Right lobe of liver (tissue), 4 donors: ENCODE measurements at regions not wholly inside any gene's neighbourhood (a gene's known extent, or its start where the extent isn't known, plus 50 kb on each side); places are given as distances from the start of the nearest gene placed in this dataset.

Source experiments
- POLR2A ChIP-seq: fragments of 450-650 bp; IDR thresholded peaks from one replicate; pipeline ENCODE4 v1.6.1; 2017; ENCODE audit warnings: antibody characterized with exemption, mild to moderate bottlenecking
- TF ChIP-seq, protein P1 (sequence below), 4 donors: fragments of 200-600 bp in 3 of 4; fragments of 450-650 bp in 1 of 4; IDR thresholded peaks; one replicate each; pipeline versions ENCODE4 v1.5.1 to v1.8.0; 2016 to 2022; ENCODE audit warnings: antibody characterized with exemption in 4 of 4, mild to moderate bottlenecking in 2 of 4
- donor health status: DM: no; HTN: no; CAD: no.
- donor health status: DM: no; HTN: no; CAD: no.
- donor health status: DM: no; HTN: yes; CAD: no.

DNA sequence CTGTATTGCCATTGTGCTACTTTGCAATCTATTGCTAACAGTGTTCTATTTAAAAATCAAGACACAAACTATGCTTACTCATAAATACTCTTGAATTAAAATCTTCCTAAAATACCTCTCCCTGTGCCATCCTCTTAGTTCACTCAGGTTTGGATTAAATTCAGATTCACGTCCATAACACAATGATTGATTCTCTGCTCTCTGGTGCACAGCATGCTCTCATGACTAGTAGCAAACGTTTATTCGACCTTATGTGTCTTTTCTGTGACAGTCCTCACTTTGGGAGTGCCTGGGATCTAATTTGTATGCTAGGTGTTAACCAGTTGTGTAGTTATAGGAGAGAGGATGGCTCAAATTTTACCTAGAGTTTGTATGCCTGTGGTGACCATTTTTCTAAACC lies 270.4 kb upstream of the FKBP1C start:
- TF ChIP-seq, protein P1, sequence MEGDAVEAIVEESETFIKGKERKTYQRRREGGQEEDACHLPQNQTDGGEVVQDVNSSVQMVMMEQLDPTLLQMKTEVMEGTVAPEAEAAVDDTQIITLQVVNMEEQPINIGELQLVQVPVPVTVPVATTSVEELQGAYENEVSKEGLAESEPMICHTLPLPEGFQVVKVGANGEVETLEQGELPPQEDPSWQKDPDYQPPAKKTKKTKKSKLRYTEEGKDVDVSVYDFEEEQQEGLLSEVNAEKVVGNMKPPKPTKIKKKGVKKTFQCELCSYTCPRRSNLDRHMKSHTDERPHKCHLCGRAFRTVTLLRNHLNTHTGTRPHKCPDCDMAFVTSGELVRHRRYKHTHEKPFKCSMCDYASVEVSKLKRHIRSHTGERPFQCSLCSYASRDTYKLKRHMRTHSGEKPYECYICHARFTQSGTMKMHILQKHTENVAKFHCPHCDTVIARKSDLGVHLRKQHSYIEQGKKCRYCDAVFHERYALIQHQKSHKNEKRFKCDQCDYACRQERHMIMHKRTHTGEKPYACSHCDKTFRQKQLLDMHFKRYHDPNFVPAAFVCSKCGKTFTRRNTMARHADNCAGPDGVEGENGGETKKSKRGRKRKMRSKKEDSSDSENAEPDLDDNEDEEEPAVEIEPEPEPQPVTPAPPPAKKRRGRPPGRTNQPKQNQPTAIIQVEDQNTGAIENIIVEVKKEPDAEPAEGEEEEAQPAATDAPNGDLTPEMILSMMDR (IDR thresholded peaks at IDR 0.05), result no peak
- no peak for TF ChIP-seq POLR2A
